Stomach (tissue), 4 donors: ENCODE measurements at regions not wholly inside any gene's neighbourhood (a gene's known extent, or its start where the extent isn't known, plus 50 kb on each side); places are given as distances from the start of the nearest gene placed in this dataset.

ENCODE experiments used
- EP300 ChIP-seq: sonication (generic); formaldehyde crosslinking; IDR thresholded peaks from one replicate; pipeline ENCODE4 v1.6.1; 2017; ENCODE audit warnings: antibody characterized with exemption
- POLR2A ChIP-seq, 4 donors: fragments of 450-650 bp; IDR thresholded peaks; one replicate each; pipeline ENCODE4 v1.6.1; 2016; ENCODE audit warnings: antibody characterized with exemption in 4 of 4, control low read depth in 2 of 4, mild to moderate bottlenecking in 1 of 4, moderate library complexity in 1 of 4
- POLR2AphosphoS5 ChIP-seq, 3 donors: sonication (generic); formaldehyde crosslinking; IDR thresholded peaks; one replicate each; pipeline ENCODE4 v1.6.1; 2016; ENCODE audit warnings: antibody characterized with exemption in 3 of 3
- TF ChIP-seq, protein P1 (sequence below), 7 experiments: fragments of 450-650 bp in 4 of 7; fragments of 200-600 bp in 3 of 7; sonication (generic) in 3 of 7; IDR thresholded peaks; one replicate each; pipeline ENCODE4 v1.5.1; 2016 to 2019; ENCODE audit warnings: antibody characterized with exemption in 7 of 7, control low read depth in 2 of 7, mild to moderate bottlenecking in 1 of 7

DNA sequence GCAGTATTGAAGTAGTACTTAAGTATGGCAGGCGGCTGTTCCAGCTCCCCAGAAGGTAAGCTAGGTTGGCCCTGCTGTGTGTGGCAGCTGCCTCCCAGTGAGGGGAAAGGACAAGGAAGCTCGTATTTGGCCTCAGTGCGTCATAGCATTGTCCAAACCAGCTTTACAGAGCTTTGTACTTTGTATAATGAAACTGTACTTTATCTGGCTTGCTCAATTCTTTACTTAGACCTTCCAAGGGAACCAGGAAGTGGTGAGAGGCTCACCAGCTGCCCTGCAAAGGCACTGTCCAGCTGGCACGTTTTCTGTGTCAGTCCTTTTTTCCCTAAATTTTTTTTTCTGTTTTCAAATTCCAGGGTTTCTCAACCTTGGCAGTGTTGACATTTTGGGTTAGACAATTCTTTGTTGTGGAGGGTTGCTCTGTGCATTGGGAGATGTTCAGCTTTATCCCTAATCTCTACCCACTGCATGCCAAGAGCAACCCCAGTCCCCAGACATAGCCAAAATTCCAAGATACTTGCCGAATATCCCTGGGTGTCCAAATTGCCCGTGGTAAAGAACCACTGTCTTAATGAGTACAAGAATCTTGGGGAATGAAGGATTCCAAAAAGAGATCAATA, 474.5 kb downstream of the LRRC70 start:
- no peak for TF ChIP-seq POLR2AphosphoS5 (IDR thresholded peaks at IDR 0.05)
- TF ChIP-seq, protein P1, sequence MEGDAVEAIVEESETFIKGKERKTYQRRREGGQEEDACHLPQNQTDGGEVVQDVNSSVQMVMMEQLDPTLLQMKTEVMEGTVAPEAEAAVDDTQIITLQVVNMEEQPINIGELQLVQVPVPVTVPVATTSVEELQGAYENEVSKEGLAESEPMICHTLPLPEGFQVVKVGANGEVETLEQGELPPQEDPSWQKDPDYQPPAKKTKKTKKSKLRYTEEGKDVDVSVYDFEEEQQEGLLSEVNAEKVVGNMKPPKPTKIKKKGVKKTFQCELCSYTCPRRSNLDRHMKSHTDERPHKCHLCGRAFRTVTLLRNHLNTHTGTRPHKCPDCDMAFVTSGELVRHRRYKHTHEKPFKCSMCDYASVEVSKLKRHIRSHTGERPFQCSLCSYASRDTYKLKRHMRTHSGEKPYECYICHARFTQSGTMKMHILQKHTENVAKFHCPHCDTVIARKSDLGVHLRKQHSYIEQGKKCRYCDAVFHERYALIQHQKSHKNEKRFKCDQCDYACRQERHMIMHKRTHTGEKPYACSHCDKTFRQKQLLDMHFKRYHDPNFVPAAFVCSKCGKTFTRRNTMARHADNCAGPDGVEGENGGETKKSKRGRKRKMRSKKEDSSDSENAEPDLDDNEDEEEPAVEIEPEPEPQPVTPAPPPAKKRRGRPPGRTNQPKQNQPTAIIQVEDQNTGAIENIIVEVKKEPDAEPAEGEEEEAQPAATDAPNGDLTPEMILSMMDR (IDR thresholded peaks at IDR 0.05) = no peak
- TF ChIP-seq POLR2A (IDR thresholded peaks at IDR 0.05) = no peak
- TF ChIP-seq EP300 = no peak
